HS-27A (cell line): ENCODE measurements at regions not wholly inside any gene's neighbourhood (a gene's known extent, or its start where the extent isn't known, plus 50 kb on each side); places are given as distances from the start of the nearest gene placed in this dataset.

Experiments used
- DNase-seq: peaks from one replicate; pipeline ENCODE4 v3.0.0-alpha.2; 2012; ENCODE audit warnings: low read depth, missing footprints

GRCh38 chr17:13084420-13084819, 66.6 kb upstream of the ELAC2 start:
- no peak for DNase-seq

DNA sequence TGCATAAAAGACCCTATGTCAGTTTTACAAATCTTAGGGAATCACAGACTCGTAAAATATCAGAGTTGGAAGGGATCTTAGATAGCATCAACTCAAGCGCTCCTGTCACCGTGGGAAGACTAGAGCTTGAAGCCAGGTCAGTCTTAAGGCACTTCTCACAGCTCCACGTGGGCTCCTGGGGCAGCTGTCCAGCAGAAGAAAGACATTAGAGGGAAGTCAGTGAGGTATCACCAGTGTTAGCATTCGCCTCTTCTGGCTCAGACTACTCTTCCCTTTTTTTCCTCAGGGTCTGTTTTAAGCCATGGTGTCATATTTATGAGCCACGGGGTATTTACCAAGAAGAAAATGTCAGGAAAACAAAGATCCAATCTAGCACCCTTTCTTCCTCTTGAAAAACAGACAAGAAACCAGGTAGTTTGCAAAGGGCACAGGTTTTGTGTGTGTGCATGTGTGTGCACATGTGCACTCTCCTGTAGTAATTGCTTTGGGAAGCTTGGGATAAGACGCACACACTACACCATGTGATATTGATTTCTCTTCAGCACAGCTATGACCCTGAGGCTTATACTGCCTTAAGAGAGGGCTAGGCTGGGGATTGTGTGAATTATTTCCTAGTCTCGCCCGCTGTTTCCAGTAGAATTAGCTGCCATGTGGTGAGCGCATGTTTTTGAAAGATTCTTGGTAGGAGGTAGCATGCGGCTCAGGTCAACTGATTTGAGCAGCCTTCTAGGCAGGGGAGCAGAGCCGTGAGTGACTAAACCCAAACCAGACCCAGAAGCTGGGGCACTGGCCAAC, 61.0 kb upstream of the ELAC2 start:
- no peak for DNase-seq

DNA sequence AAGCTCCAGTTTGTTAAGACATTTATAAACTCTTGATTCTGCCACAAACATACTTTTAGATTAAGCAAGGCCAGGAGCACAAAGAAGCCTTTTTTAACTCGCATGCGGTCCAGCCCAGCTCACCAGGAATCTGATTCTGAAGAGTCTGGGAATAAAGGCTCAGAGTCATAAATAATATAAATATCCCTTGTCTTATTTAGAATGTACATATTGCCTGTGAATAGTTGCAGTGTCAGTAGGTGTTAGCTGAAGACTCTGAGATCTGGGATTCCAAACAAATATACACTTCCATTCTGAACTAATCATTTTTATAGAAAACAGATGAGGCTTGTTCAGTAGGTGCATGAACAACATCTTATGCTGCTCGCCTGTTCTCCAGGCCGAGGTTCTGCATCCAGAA, 59.1 kb upstream of the ELAC2 start:
- no peak for DNase-seq

DNA sequence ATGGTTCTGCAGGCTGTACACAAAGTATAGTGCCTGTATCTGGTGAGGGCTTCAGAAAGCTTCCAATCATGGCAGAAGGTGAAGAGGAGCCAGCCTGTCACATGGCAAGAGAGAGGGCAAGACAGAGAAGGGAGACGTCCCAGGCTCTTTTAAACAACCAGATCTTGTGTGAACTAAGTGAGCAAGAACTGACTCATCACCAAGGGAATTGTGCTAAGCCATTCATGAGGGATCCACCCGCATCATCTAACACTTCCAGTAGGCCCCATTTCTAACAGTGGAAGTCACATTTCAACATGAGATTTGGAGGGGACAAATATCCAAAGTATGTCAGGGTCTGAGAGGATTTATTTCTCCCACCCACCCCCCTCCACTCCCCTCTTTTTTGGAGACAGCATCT, 56.2 kb upstream of the ELAC2 start:
- no peak for DNase-seq

GRCh38 chr17:13073018-13073417, 55.2 kb upstream of the ELAC2 start:
- DNase-seq, result no peak

- DNase-seq, result no peak
These were observed 52.9 kb upstream of the ELAC2 start for GRCh38 chr17:13070732-13071131.

GRCh38 chr17:13067629-13068303, 49.9 kb upstream of the ELAC2 start:
- no peak for DNase-seq
